ENCODE measurements at regions not wholly inside any gene's neighbourhood (a gene's known extent, or its start where the extent isn't known, plus 50 kb on each side); places are given as distances from the start of the nearest gene placed in this dataset.

GRCh38 chr12:77344651-77345050, 279.3 kb upstream of the E2F7 start:
- H3K27me3 ChIP-seq (replicated peaks; ENCODE audit: insufficient read depth): no peaks in the 10 kb centered on the region
- no peak for DNase-seq (ENCODE audit: low spot score)
- no peak for ATAC-seq (ENCODE audit: insufficient number of reproducible peaks, low FRiP score, low read depth)
- no peak for TF ChIP-seq CTCF (IDR thresholded peaks at IDR 0.05)
- no peaks in the 10 kb centered on the region for H3K36me3 ChIP-seq
- H3K9me3 ChIP-seq: no peaks in the 10 kb centered on the region
- H3K27ac ChIP-seq: no peak overlapping the region
- peaks cover 3 to 18% of the 10 kb centered on the region in 2 donors for H3K4me1 ChIP-seq (ENCODE audit: control insufficient read depth in 1 of 2, low read depth in 2 of 2)
- no peak overlapping the region for H3K4me3 ChIP-seq

GRCh38 chr12:77343291-77343690, 277.9 kb upstream of the E2F7 start:
- TF ChIP-seq CTCF (IDR thresholded peaks at IDR 0.05): no peak
- Histone ChIP-seq H3K4me3 (no peak overlapping the region), H3K9me3 (no peaks in the 10 kb centered on the region), H3K4me1 (ENCODE audit: control insufficient read depth in 1 of 2, low read depth in 2 of 2) (peaks cover 3 to 18% of the 10 kb centered on the region in 2 donors), H3K27me3 (replicated peaks; ENCODE audit: insufficient read depth) (no peaks in the 10 kb centered on the region), H3K27ac (no peak overlapping the region), H3K36me3 (no peaks in the 10 kb centered on the region)
- ATAC-seq (ENCODE audit: insufficient number of reproducible peaks, low FRiP score, low read depth) (no peak), DNase-seq (ENCODE audit: low spot score) (no peak)

- no peak overlapping the region for H3K27ac ChIP-seq
- no peak for DNase-seq (ENCODE audit: low spot score)
- no peaks in the 10 kb centered on the region for H3K36me3 ChIP-seq
- no peak overlapping the region for H3K4me3 ChIP-seq
- ATAC-seq (ENCODE audit: insufficient number of reproducible peaks, low FRiP score, low read depth): no peak
- no peaks in the 10 kb centered on the region for H3K27me3 ChIP-seq (replicated peaks; ENCODE audit: insufficient read depth)
- no peaks in the 10 kb centered on the region for H3K9me3 ChIP-seq
- TF ChIP-seq CTCF (IDR thresholded peaks at IDR 0.05): no peak
- H3K4me1 ChIP-seq (ENCODE audit: control insufficient read depth in 1 of 2, low read depth in 2 of 2): peaks cover 3 to 18% of the 10 kb centered on the region in 2 donors
These were observed 276.9 kb upstream of the E2F7 start for GRCh38 chr12:77342253-77342652.

- no peak overlapping the region for H3K27ac ChIP-seq
- no peaks in the 10 kb centered on the region for H3K9me3 ChIP-seq
- ATAC-seq (ENCODE audit: insufficient number of reproducible peaks, low FRiP score, low read depth) (no peak), DNase-seq (ENCODE audit: low spot score) (no peak)
- no peak for TF ChIP-seq CTCF (IDR thresholded peaks at IDR 0.05)
- no peaks in the 10 kb centered on the region for H3K27me3 ChIP-seq (replicated peaks; ENCODE audit: insufficient read depth)
- no peak overlapping the region for H3K4me3 ChIP-seq
- no peaks in the 10 kb centered on the region for H3K36me3 ChIP-seq
- H3K4me1 ChIP-seq (ENCODE audit: control insufficient read depth in 1 of 2, low read depth in 2 of 2): no peaks in the 10 kb centered on the region
These were observed 274.2 kb upstream of the E2F7 start for GRCh38 chr12:77339610-77340009.

GRCh38 chr12:77337362-77337761, 272.0 kb upstream of the E2F7 start:
- no peak for ATAC-seq (ENCODE audit: insufficient number of reproducible peaks, low FRiP score, low read depth)
- DNase-seq (ENCODE audit: low spot score): no peak

More at GRCh38 chr12:77337362-77337761, 272.0 kb upstream of the E2F7 start:
- no peak for TF ChIP-seq CTCF (IDR thresholded peaks at IDR 0.05)
- H3K4me1 ChIP-seq (ENCODE audit: control insufficient read depth in 1 of 2, low read depth in 2 of 2): no peaks in the 10 kb centered on the region
- H3K27ac ChIP-seq: no peak overlapping the region
- H3K36me3 ChIP-seq: no peaks in the 10 kb centered on the region
- H3K4me3 ChIP-seq: no peak overlapping the region
- no peaks in the 10 kb centered on the region for H3K27me3 ChIP-seq (replicated peaks; ENCODE audit: insufficient read depth)
- H3K9me3 ChIP-seq: no peaks in the 10 kb centered on the region
